Mucosa of descending colon (tissue), 3 donors: ENCODE measurements at regions not wholly inside any gene's neighbourhood (a gene's known extent, or its start where the extent isn't known, plus 50 kb on each side); places are given as distances from the start of the nearest gene placed in this dataset.

Experiments used
- ATAC-seq: fragments of 200-7000 bp; cut with Tn5 transposase; one replicate; pipeline ENCODE4 v1.9.1; 2020; ENCODE audit warnings: mild to moderate bottlenecking, moderate library complexity
- DNase-seq, 3 donors: peaks; one replicate each; pipeline ENCODE4 v3.0.0-alpha.2; 2020
- H3K36me3 ChIP-seq: fragments of 200-600 bp; one replicate; pipeline ENCODE4 v1.8.0; 2021; ENCODE audit warnings: low read depth, mild to moderate bottlenecking
- H3K4me1 ChIP-seq: fragments of 200-600 bp; one replicate; pipeline ENCODE4 v1.8.0; 2021; ENCODE audit warnings: low read depth, mild to moderate bottlenecking
- H3K4me3 ChIP-seq: fragments of 200-600 bp; one replicate; pipeline ENCODE4 v1.8.0; 2021; ENCODE audit warnings: mild to moderate bottlenecking
- H3K9me3 ChIP-seq: fragments of 200-600 bp; one replicate; pipeline ENCODE4 v1.8.0; 2021; ENCODE audit warnings: mild to moderate bottlenecking
- intact Hi-C, 2 donors: fragments of 100-400 bp; cut with DNase I in 1 of 2; cut with micrococcal nuclease in 1 of 2; formaldehyde crosslinking; loops; one replicate each; pipeline versions ENCODE4 v1.11.0 to v1.11.1; 2022; cut with DNase I, micrococcal nuclease
- TF ChIP-seq, protein P1 (sequence below): fragments of 200-600 bp; IDR thresholded peaks from one replicate; pipeline ENCODE4 v1.8.0; 2022; ENCODE audit warnings: antibody characterized with exemption, mild to moderate bottlenecking
- donor health status: DM: no; HTN: no; CAD: no; lungs with moderate emphysema.
- donor health status: DM: no; HTN: no; CAD: no.
- donor health status: DM: no; HTN: yes; CAD: no.

DNA sequence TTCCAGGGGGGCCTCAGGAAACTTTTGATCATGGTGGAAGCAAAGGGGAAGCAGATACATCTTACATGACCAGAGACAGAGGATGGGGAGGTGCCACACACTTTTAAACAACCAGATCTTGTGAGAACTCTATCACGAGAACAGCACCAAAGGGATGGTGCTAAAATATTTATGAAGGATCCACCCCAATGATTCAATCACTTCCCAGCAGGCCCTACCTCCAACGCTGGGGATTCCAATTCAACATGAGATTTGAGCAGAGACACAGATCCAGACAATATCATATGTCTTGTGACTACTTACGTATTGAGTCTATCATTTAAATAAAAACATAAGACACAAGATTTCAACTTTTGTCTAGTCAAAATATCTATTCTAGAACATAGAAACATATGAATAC is 351.9 kb downstream of the EPM2A start:
- H3K36me3 ChIP-seq = no peaks in the 10 kb centered on the region
- intact Hi-C loops = no loop called here
- no peaks in the 10 kb centered on the region for H3K4me1 ChIP-seq
- DNase-seq = no peak
- ATAC-seq = no peak
- H3K9me3 ChIP-seq = no peaks in the 10 kb centered on the region
- TF ChIP-seq, protein P1, sequence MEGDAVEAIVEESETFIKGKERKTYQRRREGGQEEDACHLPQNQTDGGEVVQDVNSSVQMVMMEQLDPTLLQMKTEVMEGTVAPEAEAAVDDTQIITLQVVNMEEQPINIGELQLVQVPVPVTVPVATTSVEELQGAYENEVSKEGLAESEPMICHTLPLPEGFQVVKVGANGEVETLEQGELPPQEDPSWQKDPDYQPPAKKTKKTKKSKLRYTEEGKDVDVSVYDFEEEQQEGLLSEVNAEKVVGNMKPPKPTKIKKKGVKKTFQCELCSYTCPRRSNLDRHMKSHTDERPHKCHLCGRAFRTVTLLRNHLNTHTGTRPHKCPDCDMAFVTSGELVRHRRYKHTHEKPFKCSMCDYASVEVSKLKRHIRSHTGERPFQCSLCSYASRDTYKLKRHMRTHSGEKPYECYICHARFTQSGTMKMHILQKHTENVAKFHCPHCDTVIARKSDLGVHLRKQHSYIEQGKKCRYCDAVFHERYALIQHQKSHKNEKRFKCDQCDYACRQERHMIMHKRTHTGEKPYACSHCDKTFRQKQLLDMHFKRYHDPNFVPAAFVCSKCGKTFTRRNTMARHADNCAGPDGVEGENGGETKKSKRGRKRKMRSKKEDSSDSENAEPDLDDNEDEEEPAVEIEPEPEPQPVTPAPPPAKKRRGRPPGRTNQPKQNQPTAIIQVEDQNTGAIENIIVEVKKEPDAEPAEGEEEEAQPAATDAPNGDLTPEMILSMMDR = no peak
- H3K4me3 ChIP-seq = no peak overlapping the region

DNA sequence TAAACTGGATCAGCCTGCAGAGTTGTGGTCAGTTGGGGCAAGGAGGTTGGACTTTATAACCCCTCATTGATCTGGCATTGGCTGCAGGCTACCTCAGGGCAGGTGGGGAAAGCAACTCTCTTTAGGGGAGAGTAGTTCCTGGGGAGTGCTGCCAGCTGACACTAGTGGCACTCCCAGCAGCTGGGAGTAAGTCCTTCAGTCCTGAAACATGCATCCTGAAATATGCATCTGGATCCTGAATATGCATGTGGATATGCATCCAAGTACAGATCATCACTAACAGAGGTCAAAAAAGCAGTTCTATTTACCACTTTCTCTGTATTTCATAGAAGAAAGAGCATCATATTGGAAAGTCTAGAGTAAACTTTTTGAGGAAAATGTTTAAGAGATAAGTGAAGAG is 350.8 kb downstream of the EPM2A start:
- Histone ChIP-seq H3K9me3 (no peaks in the 10 kb centered on the region), H3K4me3 (no peak overlapping the region), H3K4me1 (no peaks in the 10 kb centered on the region), H3K36me3 (no peaks in the 10 kb centered on the region)
- intact Hi-C loops = no loop called here
- TF ChIP-seq, protein P1 = no peak
- ATAC-seq (no peak), DNase-seq (no peak)

DNA sequence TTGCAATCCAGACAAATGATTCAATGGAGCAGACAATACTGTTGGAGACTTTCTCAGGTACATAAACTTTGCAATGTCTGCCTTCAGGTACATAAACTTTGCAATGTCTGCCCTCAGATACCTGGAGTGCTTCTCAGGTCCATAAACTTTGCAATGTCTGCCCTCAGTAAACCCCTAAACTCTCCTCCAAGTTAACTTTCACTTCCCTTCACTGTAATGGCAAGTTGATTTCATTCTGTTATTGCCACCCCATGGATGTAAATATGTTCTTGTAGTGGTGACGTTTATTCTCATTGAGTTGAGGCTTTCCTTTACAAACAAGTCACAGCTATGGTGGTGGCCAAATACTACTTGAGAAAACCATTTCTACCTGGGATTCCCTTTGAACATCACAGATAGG is 338.8 kb downstream of the EPM2A start:
- DNase-seq = no peak
- ATAC-seq = no peak
- intact Hi-C loops = no loop called here
- no peak overlapping the region for H3K4me3 ChIP-seq
- TF ChIP-seq, protein P1 = no peak
- H3K9me3 ChIP-seq = no peaks in the 10 kb centered on the region
- no peaks in the 10 kb centered on the region for H3K36me3 ChIP-seq
- H3K4me1 ChIP-seq = no peaks in the 10 kb centered on the region

DNA sequence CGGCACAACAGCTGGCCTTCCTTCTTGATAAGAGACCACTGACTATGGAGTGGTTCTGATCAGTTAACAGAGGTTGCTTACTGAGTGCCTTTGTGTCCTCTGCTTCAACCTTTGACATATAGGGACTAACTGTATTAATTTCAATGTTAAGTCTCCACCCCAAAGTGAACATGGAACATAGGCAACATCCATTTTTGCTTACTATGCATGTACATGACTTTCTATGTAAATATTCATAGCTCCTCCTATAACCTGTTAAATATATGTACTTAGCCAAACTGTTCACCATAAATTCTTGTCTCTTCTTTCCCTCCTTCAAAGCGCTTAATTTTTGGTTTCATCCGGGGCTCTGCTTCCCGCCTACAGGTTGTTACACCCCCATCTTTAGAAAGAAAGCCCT is 334.8 kb downstream of the EPM2A start:
- Histone ChIP-seq H3K4me3 (no peak overlapping the region), H3K4me1 (no peaks in the 10 kb centered on the region), H3K9me3 (no peaks in the 10 kb centered on the region), H3K36me3 (no peaks in the 10 kb centered on the region)
- TF ChIP-seq, protein P1 = no peak
- intact Hi-C loops = no loop called here
- DNase-seq (no peak), ATAC-seq (no peak)

DNA sequence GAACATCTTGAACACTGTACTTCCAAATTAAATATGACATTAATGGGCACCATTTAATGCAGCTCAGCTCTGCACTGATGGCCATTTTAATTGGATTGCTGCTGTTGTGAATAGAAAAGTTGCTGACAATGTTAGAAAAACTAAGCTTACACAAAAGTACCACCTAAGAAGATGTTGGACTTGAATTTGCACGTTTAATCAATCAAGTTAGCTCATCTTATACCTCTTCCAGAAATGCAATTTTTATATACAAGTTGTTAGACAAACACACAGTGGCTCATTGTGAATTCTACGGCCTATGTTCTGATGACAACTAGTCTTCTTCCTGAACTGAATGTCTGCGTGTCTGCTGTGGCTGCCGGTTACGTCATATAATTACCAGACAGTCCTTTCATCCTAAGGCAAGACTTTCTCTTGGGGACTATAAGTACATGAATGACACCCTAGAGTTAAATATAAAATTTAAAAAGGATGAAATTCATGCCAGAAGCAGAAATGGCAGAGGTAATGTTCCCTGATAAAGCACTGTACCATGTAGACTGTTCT is 330.2 kb downstream of the EPM2A start:
- TF ChIP-seq, protein P1 = no peak
- no peaks in the 10 kb centered on the region for H3K36me3 ChIP-seq
- DNase-seq (no peak), ATAC-seq (no peak)
- no peak overlapping the region for H3K4me3 ChIP-seq
- H3K4me1 ChIP-seq = no peaks in the 10 kb centered on the region
- H3K9me3 ChIP-seq = no peaks in the 10 kb centered on the region
- intact Hi-C loops = no loop called here

DNA sequence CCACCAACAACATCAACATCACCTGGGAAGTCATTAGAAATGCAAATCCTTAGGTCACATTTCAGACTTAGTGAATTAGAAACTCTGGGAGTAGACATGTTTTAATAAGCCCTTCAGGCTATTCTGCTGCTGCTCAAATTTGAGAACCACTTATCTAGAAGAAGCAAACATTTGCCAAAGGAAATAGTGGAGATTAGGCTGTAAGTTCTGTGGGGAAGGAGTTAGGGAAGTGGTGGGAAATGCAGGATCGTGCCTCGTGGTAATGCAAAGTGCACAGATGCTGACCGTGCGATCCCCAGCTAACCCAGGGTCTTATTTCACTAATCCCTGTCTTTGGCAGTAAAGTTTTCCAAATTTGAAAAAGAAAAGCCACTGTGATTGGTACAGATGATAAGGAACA is 328.5 kb downstream of the EPM2A start:
- H3K4me3 ChIP-seq = no peak overlapping the region
- H3K9me3 ChIP-seq = no peaks in the 10 kb centered on the region
- no peak for ATAC-seq
- TF ChIP-seq, protein P1 = no peak
- intact Hi-C loops = no loop called here
- no peak for DNase-seq
- no peaks in the 10 kb centered on the region for H3K4me1 ChIP-seq
- H3K36me3 ChIP-seq = no peaks in the 10 kb centered on the region
